ENCODE measurements at regions not wholly inside any gene's neighbourhood (a gene's known extent, or its start where the extent isn't known, plus 50 kb on each side); places are given as distances from the start of the nearest gene placed in this dataset.

GRCh38 chr2:106941372-106941993 is 55.5 kb upstream of the ST6GAL2 start:
- no peak for DNase-seq (ENCODE audit: low read depth)
- H3K4me3 ChIP-seq (ENCODE audit: control insufficient read depth, low read depth, low read length) = no peak overlapping the region
- TF ChIP-seq CTCF (IDR thresholded peaks at IDR 0.05; ENCODE audit: control insufficient read depth, insufficient read depth, low read depth, low read length, missing control alignments) = no peak

- no peak for DNase-seq (ENCODE audit: low read depth)
- H3K4me3 ChIP-seq (ENCODE audit: control insufficient read depth, low read depth, low read length) = no peak overlapping the region
- no peak for TF ChIP-seq CTCF (IDR thresholded peaks at IDR 0.05; ENCODE audit: control insufficient read depth, insufficient read depth, low read depth, low read length, missing control alignments)
Measured at GRCh38 chr2:106943468-106944200, 57.7 kb upstream of the ST6GAL2 start.

- H3K4me3 ChIP-seq (ENCODE audit: control insufficient read depth, low read depth, low read length) = no peak overlapping the region
- peak; percentile 40 for DNase-seq (ENCODE audit: low read depth)
- TF ChIP-seq CTCF (IDR thresholded peaks at IDR 0.05; ENCODE audit: control insufficient read depth, insufficient read depth, low read depth, low read length, missing control alignments) = no peak
Measured at GRCh38 chr2:106944215-106944614, 58.2 kb upstream of the ST6GAL2 start.

- DNase-seq (ENCODE audit: low read depth) = no peak
- no peak overlapping the region for H3K4me3 ChIP-seq (ENCODE audit: control insufficient read depth, low read depth, low read length)
- TF ChIP-seq CTCF (IDR thresholded peaks at IDR 0.05; ENCODE audit: control insufficient read depth, insufficient read depth, low read depth, low read length, missing control alignments) = no peak
Measured at GRCh38 chr2:106948540-106948939, 62.6 kb upstream of the ST6GAL2 start.

- no peak for DNase-seq (ENCODE audit: low read depth)
- no peak overlapping the region for H3K4me3 ChIP-seq (ENCODE audit: control insufficient read depth, low read depth, low read length)
- no peak for TF ChIP-seq CTCF (IDR thresholded peaks at IDR 0.05; ENCODE audit: control insufficient read depth, insufficient read depth, low read depth, low read length, missing control alignments)
Measured at GRCh38 chr2:106953236-106953635, 67.3 kb upstream of the ST6GAL2 start.

- no peak overlapping the region for H3K4me3 ChIP-seq (ENCODE audit: control insufficient read depth, low read depth, low read length)
- no peak for DNase-seq (ENCODE audit: low read depth)
- TF ChIP-seq CTCF (IDR thresholded peaks at IDR 0.05; ENCODE audit: control insufficient read depth, insufficient read depth, low read depth, low read length, missing control alignments) = no peak
Measured at GRCh38 chr2:106953779-106954178, 67.8 kb upstream of the ST6GAL2 start.

All from AG09309 (cell line).